Stimulated activated CD4-positive, alpha-beta T cell treated with anti-CD3 and anti-CD28 coated beads, TNF-alpha, amount 100 ng/mL, for 1 hour (primary cell): ENCODE measurements at regions not wholly inside any gene's neighbourhood (a gene's known extent, or its start where the extent isn't known, plus 50 kb on each side); places are given as distances from the start of the nearest gene placed in this dataset.
"Not testable (repeated sequence)": the region's sequence is repeated elsewhere in the genome, so short reads cannot be mapped to it uniquely, and the experiment has no call there.

Source experiments
- DNase-seq, 3 donors: peaks; one replicate each; pipeline ENCODE4 v3.0.0-alpha.2; 2020; ENCODE audit warnings: low read depth in 3 of 3, low spot score in 1 of 3

GRCh38 chr11:115660030-115660805, 156.0 kb upstream of the CADM1 start:
- no peak for DNase-seq

GRCh38 chr11:115659061-115659963, 155.1 kb upstream of the CADM1 start:
- no peak for DNase-seq

DNA sequence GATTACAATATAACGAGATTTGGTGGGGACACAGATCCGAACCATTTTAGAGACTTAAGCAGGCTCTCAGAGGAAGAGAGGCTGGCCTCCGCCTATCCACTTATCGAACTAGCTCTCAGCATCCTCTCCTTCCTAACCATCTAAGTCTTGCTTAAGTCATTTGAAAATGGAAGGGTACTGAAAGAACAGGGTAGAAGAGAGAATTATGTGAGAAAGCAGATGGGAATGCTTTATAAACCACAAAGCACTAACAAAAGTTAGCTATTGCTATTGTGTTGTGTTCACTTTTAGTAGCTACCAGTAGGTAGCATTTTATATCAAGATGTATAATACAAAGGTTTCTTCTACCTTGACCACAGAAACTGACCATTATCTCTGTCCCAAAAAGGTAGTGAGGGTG, 153.4 kb upstream of the CADM1 start:
- no peak for DNase-seq

- DNase-seq, result no peak
These were observed 152.5 kb upstream of the CADM1 start for GRCh38 chr11:115656669-115657068.

DNA sequence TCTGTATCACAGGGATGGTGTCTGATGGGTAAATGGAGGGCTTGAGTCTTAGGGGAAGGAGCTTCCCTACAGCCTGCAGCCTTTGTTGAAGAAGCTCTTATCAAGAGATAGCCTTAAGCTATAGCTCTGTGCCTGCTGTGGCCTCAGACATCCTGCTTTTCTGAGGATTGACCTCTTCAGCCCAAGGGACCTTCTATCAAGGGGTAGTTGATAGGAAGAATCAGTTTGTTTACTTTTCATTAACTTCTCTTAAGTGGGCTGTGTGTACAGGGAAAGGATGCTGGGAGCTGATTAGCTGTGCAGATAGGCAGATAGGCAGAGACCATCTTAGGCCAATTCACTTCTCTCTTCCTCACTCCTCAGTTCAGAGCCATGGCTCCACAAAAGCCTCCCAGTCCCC, 151.8 kb upstream of the CADM1 start:
- no peak for DNase-seq

GRCh38 chr11:115654792-115655191, 150.6 kb upstream of the CADM1 start:
- DNase-seq, result no peak

- DNase-seq, result no peak
These were observed 149.7 kb upstream of the CADM1 start for GRCh38 chr11:115653926-115654325.

- DNase-seq, result no peak
These were observed 148.9 kb upstream of the CADM1 start for GRCh38 chr11:115653076-115653475.

DNA sequence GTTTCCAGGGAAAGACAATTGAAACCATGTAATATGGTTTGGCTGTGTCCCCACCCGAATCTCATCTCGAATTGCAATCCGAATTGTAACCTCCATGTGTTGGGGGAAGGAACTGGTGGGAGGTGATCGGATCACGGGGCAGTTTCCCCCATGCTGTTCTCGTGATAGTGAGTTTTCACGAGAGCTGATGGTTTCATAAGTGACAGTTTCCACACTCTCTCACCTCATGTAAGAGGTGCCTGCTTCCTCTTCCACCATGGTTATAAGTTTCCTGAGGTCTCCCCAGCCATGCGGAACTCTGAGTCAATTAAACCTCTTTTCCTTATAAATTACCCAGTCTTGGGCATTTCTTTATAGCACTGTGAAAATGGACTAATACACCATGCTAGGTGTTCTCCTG, 148.3 kb upstream of the CADM1 start:
- no peak for DNase-seq

GRCh38 chr11:115652094-115652493, 147.9 kb upstream of the CADM1 start:
- DNase-seq, result no peak

DNA sequence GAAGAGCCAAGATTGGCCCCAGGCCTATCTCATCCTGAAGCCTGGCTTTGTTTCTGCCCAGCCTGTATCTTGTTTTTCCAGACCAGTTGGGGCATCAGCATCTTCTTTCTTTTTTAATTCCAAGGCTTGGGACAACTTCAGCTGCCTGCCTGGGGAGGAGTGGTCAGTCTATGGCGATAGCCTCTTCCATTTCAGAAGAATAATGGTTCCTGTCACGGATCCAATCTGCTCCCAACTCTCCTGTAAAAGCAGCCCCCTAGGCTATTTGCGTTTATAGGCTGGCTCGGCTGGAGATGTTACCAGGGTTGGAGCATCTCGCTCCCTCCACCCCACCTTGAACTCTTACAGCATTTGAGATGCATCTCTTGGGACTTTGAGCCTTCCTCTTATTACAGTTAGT, 145.2 kb upstream of the CADM1 start:
- no peak for DNase-seq

DNA sequence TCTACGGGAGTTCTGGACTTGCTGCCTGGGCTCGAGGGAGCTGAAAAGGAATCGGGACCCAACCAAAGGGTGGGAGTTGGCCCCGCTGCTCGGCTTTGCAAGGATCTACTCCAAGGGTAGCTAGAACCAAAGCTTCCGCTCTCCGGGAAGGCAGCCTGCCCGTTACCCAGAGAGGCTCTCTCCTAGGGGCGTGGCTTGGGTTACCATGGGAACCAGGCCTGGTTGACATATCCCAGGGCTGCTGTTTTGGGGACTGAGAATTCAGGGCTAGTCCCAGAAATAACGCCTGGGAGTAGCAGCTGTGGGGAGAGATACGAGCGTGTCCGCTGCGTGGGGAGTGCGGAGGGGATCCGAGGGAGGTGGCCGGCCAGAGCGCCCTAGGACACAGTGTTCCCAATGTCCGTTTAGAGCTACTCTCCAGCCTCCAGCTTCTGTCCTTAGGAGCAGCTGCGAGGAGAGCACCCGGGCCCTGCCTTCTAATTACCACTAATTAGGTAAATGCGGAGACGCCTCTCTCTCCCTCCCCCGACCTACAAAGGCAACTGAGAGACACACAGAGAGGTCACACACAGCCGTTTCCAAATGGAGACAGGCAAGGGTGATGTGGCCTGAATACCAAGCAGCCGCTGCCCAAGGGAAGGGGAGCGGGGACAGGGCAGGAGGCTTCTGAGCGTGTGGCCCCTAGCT, 141.6 kb upstream of the CADM1 start:
- no peak for DNase-seq

GRCh38 chr11:115644856-115645255, 140.6 kb upstream of the CADM1 start:
- no peak for DNase-seq

GRCh38 chr11:115643549-115644270, 139.5 kb upstream of the CADM1 start:
- DNase-seq, result no peak

DNA sequence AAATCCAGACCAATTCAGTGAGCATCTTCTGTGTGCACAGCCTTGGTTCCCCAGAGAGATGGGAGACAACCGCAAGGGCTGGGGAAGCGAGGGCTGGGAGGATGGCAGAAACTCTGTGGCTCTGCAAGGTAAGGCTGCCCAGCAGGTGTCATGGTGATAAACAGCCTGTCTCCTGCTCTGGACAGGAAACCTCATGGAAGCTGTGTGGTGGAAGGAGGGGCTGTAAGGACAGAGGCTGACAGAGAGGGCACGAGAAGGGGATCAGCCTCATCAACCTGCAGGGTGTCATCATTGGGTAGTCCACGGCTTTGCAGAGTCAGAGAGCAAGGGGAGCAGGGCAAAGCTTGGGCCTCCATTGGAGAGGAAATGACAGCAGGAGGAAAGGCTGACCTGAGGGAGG, 138.4 kb upstream of the CADM1 start:
- DNase-seq, result no peak

DNA sequence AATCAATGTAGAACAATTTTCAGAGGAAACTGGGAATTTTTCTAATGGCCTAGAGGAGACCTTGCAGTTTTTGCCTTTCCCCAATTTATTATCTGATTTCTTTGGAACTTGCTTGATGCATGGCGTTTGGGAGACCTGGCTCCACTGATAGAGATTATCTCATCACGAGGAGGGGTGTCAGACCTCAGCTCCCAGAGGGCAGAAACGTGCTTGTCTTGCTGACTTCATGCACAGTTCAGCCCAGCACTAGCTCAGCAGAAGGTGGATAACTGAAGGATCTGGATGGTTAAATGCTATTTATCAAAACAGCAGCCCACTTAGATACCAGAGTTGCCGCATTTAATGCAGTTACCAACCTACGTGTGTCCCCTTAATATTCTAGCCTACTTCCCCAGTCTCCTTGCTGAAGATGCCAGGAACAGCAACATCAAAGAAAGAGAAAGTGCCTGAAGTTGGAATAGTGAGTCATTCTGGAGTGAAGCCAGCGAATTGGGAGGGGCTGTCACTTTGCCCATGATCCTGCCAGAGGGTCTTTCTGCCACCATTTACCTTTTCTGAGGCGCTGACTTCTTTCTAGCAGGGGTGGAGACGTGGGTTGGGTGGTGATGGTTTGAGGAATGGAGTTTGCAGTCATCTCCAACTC, 133.5 kb upstream of the CADM1 start:
- DNase-seq, result no peak

GRCh38 chr11:115636753-115637527, 132.7 kb upstream of the CADM1 start:
- no peak for DNase-seq

DNA sequence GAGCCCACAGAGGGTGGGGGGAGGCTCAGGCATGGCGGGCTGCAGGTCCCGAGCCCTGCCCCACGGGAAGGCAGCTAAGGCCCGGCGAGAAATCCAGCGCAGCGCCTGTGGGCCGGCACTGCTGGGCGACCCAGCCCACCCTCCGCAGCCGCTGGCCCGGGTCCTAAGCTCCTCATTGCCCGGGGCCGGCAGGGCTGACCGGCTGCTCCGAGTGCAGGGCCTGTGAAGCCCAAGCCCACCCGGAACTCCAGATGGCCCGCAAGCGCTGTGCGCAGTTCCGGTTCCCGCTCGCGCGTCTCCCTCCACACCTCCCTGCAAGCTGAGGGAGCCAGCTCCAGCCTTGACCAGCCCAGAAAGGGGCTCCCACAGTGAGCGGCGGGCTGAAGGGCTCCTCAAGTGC, 129.8 kb upstream of the CADM1 start:
- not testable (repeated sequence) for DNase-seq

DNA sequence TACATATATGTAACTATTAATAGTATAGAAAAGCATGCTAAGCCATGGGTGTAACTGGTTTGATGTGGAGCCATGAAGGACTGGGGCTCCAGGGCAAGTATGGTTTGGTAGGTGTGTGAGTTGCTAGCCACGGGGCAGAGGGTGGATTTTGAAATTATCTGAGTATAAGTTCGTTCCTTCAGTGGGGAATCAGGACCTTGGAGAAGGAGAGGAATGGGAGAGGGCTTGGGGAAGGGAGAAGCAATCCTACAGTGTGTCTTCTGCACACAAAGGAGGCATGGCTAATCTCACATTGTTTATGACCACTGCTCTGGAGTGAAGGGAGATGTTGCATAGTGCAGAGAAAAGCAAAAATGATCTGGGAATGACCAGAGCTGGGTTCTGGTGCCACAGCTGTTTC, 127.8 kb upstream of the CADM1 start:
- DNase-seq, result no peak

DNA sequence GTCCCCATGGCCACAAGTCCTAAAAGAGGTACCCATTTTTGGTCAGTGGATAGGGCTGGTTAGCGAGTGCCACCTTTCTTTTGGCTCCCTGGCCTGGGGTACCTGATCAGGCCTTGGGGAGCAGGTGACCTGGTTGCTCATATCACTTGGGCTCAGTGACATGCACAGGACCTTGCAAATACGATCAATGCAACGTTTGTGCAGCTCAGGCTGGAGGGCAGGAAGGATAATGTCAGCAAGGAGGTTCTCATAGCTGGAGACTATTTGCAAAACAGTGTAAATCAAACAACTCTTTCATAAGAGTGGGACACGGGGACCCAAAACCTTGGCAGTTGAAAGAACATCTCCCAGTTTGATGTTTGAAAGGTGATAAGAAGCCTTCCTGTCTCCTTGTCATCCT, 127.4 kb upstream of the CADM1 start:
- no peak for DNase-seq
